HG02870 (cell line): ENCODE measurements at regions not wholly inside any gene's neighbourhood (a gene's known extent, or its start where the extent isn't known, plus 50 kb on each side); places are given as distances from the start of the nearest gene placed in this dataset.

ENCODE experiments used
- ATAC-seq: cut with Tn5 transposase; IDR thresholded peaks from one replicate; pipeline ENCODE4 v1.9.1; 2021; ENCODE audit warnings: mild to moderate bottlenecking, moderate library complexity; ENCODE audit not compliant: unreplicated experiment

- ATAC-seq, result no peak
These were observed 406.5 kb upstream of the RGS6 start for GRCh38 chr14:71525663-71526221.

GRCh38 chr14:71526388-71526787, 405.8 kb upstream of the RGS6 start:
- ATAC-seq, result no peak

- ATAC-seq, result no peak
These were observed 404.4 kb upstream of the RGS6 start for GRCh38 chr14:71527838-71528237.

GRCh38 chr14:71529848-71530247, 402.4 kb upstream of the RGS6 start:
- no peak for ATAC-seq

- no peak for ATAC-seq
These were observed 399.9 kb upstream of the RGS6 start for GRCh38 chr14:71532344-71532743.

- no peak for ATAC-seq
These were observed 399.4 kb upstream of the RGS6 start for GRCh38 chr14:71532790-71533189.

- no peak for ATAC-seq
These were observed 398.8 kb upstream of the RGS6 start for GRCh38 chr14:71533390-71533789.

- ATAC-seq, result no peak
These were observed 398.4 kb upstream of the RGS6 start for GRCh38 chr14:71533800-71534199.

GRCh38 chr14:71534506-71534905, 397.7 kb upstream of the RGS6 start:
- ATAC-seq, result no peak

- ATAC-seq, result no peak
These were observed 396.1 kb upstream of the RGS6 start for GRCh38 chr14:71536015-71536740.

GRCh38 chr14:71536927-71537772, 395.1 kb upstream of the RGS6 start:
- ATAC-seq, result no peak

GRCh38 chr14:71538288-71538687, 393.9 kb upstream of the RGS6 start:
- no peak for ATAC-seq

- no peak for ATAC-seq
These were observed 393.1 kb upstream of the RGS6 start for GRCh38 chr14:71538938-71539649.

GRCh38 chr14:71539650-71540285, 392.5 kb upstream of the RGS6 start:
- no peak for ATAC-seq

- no peak for ATAC-seq
These were observed 391.0 kb upstream of the RGS6 start for GRCh38 chr14:71541271-71541670.

- no peak for ATAC-seq
These were observed 390.1 kb upstream of the RGS6 start for GRCh38 chr14:71541973-71542690.

- no peak for ATAC-seq
These were observed 382.7 kb upstream of the RGS6 start for GRCh38 chr14:71549421-71550050.

GRCh38 chr14:71550367-71550766, 381.9 kb upstream of the RGS6 start:
- ATAC-seq, result peak; percentile 46

GRCh38 chr14:71551291-71551950, 380.8 kb upstream of the RGS6 start:
- no peak for ATAC-seq
